NCI-H1694 treated with DMSO at 0.1 percent for 48 hours (cell line): ENCODE measurements at regions not wholly inside any gene's neighbourhood (a gene's known extent, or its start where the extent isn't known, plus 50 kb on each side); places are given as distances from the start of the nearest gene placed in this dataset.
"Not testable (repeated sequence)": the region's sequence is repeated elsewhere in the genome, so short reads cannot be mapped to it uniquely, and the experiment has no call there.

Experiments used
- DNase-seq: peaks from one replicate; lab custom pipeline; 2025; lab: John Stamatoyannopoulos, UW

- DNase-seq = no peak
Measured at GRCh38 chr2:22970991-22971390, 414.0 kb upstream of the KLHL29 start.

DNA sequence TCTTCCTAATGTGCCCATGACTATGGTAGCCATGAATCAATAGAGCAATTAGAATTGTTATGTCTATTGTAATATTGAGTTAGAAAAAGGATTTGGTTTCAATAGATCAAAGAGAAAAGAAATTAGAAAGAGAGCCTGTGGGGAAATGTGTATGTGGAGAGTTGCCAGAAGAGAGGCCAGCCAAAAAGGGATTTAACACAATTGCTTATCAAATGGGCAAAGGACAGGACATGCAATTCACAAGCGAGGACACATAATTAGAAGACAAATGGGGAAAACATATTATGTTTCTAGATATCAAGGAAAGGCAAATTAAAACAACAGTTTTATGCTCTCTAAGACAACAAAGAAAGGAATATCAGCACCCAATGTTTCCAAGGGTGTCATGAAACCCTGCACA is 403.2 kb upstream of the KLHL29 start:
- DNase-seq = no peak

DNA sequence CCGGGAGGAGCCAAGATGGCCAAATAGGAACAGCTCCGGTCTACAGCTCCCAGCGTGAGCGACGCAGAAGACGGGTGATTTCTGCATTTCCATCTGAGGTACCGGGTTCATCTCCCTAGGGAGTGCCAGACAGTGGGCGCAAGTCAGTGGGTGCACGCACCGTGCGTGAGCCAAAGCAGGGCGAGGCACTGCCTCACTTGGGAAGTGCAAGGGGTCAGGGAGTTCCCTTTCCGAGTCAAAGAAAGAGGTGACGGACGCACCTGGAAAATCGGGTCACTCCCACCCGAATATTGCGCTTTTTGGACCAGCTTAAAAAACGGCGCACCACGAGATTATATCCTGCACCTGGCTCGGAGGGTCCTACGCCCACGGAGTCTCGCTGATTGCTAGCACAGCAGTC is 400.8 kb upstream of the KLHL29 start:
- not testable (repeated sequence) for DNase-seq

DNA sequence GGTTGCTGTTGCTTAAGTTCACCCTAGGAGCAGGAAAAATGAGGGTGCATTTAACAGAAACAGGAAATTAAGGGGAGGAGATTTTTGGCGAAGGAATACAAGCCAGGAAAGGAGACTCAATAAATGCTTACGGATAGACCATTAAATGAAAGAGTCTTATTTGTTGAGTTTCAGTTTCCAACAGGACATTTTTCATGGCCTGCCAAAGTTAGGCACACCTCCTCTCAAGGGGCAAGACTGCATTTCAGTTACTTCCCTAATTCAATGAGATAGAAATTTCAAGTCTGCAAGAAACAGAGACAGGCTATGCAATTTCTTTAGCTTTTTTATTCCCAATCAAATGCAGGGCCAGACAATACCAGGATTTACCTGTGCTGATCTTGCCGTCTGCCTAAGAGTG is 394.7 kb upstream of the KLHL29 start:
- DNase-seq = no peak

GRCh38 chr2:22991844-22992243 is 393.1 kb upstream of the KLHL29 start:
- DNase-seq = no peak

DNA sequence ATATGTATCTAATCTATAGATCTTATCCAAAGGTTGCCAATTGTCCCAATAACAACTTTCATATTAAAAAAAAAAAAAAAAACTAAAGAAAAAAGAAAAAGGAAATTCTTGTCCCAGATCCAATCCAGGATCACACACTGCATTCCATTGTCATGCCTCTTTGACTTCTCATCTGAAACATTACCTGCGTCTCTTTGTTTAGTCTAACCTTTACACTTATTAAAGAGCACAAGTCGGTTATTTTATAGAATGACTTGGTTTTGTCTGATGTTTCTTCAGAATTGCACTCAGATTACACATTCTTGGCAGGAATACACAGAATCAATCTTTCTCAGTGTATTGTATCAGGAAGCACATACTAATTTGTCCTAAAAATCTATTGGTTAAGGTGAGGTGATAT is 392.5 kb upstream of the KLHL29 start:
- DNase-seq = no peak

GRCh38 chr2:22993250-22993649 is 391.7 kb upstream of the KLHL29 start:
- no peak for DNase-seq

DNA sequence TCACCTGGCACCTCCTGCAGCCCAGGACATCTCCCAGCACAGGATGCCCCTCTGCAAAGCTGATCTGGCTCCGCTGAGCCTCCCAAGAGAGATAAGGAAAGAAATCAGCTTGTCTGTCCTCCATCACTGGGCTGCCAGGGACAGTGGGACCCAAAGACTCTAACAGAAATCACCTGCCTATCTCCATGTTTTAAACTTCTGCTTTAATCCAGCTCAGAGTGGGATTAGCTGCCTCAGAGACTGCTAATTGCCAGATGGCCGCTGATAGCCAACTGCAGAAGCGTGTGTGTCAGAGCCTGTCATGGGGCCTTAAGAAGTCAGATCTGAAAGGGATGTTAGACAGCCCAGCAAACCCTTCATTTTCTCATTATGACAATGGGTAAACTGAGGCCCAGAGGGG is 389.4 kb upstream of the KLHL29 start:
- DNase-seq = no peak

DNA sequence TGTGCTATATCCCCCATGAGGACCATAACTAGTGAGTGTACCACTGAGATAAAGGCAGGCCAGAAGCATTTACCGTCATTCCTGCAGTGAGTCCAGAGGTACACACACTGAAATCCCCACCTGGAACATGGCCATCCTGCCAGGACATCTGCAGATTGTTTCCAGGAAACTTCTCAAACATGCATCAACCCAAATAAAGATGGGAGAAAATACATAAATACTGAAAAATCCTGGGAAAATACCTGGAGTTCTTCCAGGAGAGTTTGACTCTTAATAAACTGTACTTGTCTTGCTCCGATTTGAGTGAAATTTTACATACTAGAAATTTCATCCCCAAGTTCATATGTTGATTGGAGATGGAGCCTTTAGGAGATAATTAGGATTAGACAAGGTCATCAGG is 388.1 kb upstream of the KLHL29 start:
- DNase-seq = no peak

DNA sequence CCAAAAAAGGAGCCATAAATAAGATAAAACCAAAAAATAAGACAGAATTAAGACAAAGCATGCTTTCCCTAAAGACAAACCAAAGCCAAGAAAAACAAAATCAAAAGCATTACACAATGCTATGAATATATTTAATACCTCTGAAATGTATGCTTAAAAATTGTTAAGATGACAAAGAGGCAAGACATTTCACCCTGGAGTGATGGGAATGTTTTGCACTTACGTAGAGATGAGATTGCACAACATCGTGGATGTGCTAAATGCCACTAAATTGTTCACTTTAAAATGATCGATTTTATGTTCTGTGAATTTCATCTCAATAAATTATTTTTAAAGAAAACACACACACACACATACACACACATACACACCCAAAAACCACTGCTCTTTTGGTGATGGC is 386.6 kb upstream of the KLHL29 start:
- no peak for DNase-seq

GRCh38 chr2:22999951-23000350 is 385.0 kb upstream of the KLHL29 start:
- DNase-seq = no peak

GRCh38 chr2:23002234-23002633 is 382.7 kb upstream of the KLHL29 start:
- no peak for DNase-seq

DNA sequence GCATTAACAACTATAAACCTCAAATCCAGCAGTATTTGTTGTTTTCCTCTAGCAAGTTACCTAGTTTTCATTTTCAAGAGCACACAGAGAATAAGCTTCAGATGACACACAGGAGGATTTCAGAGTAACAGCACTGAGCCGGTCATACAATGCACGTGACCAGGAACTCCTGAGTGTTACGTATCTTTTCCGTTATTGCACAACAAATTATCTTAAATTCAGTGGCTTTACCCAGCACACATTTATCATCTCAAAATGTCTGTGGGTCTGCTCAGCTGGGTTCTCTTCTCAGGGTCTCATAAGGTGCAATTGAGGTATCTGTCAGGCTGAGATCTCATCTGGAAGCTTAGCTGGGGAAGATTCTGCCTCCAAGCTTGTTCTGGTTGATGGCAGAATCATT is 379.5 kb upstream of the KLHL29 start:
- DNase-seq = no peak

GRCh38 chr2:23007631-23008235 is 377.2 kb upstream of the KLHL29 start:
- DNase-seq = no peak

DNA sequence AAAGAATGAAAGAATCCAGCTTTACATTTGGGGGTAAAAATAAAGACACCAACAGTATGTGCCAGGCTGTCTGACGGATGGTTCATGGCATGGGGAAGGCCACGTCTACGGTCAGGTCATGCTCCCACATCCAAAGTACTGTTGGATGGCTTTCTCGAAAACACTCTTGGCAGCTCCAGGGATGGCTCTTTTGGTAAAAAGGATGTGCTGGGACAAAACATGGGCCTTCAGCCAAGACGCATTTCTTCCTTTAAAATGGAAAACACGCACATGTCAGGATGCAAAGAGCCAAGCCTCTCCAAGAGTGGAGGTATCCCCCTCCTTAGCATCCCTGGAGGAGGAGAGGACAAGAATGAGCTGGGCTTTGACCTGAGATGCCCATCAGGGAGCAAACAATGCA is 376.5 kb upstream of the KLHL29 start:
- DNase-seq = no peak

- DNase-seq = no peak
Measured at GRCh38 chr2:23008951-23009350, 376.0 kb upstream of the KLHL29 start.

- peak; percentile 5 for DNase-seq
Measured at GRCh38 chr2:23009545-23010149, 375.3 kb upstream of the KLHL29 start.

GRCh38 chr2:23012499-23012898 is 372.5 kb upstream of the KLHL29 start:
- no peak for DNase-seq

- DNase-seq = no peak
Measured at GRCh38 chr2:23015651-23016200, 369.3 kb upstream of the KLHL29 start.

GRCh38 chr2:23019476-23019875 is 365.5 kb upstream of the KLHL29 start:
- no peak for DNase-seq

- no peak for DNase-seq
Measured at GRCh38 chr2:23020659-23021058, 364.3 kb upstream of the KLHL29 start.

GRCh38 chr2:23021311-23022120 is 363.5 kb upstream of the KLHL29 start:
- no peak for DNase-seq

DNA sequence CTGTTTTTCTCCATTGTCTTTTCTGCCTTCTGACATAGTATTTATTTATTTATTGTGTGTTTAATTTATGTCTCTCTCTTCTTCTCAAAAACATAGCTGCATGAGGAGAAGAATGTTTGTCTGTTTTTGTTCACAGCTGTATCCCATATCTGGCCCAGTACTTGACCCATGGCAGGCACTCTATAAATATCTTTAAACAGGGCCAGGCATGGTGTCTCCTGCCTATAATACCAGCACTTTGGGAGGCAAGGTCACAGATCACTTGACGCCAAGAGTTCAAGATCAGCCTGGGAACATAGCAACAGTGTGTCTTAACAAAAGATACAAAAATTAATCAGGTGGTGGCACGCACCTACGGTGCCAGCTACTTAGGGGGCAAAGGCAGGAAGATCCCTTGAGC is 361.3 kb upstream of the KLHL29 start:
- no peak for DNase-seq
